DOHH2 (cell line): ENCODE measurements at regions not wholly inside any gene's neighbourhood (a gene's known extent, or its start where the extent isn't known, plus 50 kb on each side); places are given as distances from the start of the nearest gene placed in this dataset.

Experiments
- CTCF ChIP-seq: fragments of 200-600 bp; sonication (generic); IDR thresholded peaks from one replicate; pipeline ENCODE4 v1.5.1; 2014; ENCODE audit warnings: antibody characterized with exemption, mild to moderate bottlenecking, low read depth, low read length; ENCODE audit not compliant: poor library complexity, severe bottlenecking
- EZH2phosphoT487 ChIP-seq: fragments of 200-600 bp; sonication (generic); IDR thresholded peaks from 2 replicates; pipeline ENCODE4 v1.6.1; 2017; ENCODE audit warnings: borderline replicate concordance, mild to moderate bottlenecking, antibody characterized with exemption, low read length, moderate library complexity, mixed read lengths

- TF ChIP-seq CTCF, result no peak
- TF ChIP-seq EZH2phosphoT487, result no peak
Measured at GRCh38 chr3:78545827-78546226, 1222.0 kb downstream of the ROBO1 start.
